GM12878 (cell line): ENCODE measurements at regions not wholly inside any gene's neighbourhood (a gene's known extent, or its start where the extent isn't known, plus 50 kb on each side); places are given as distances from the start of the nearest gene placed in this dataset.

ENCODE experiments used
- ATAC-seq: fragments of 200-7000 bp; cut with Tn5 transposase; 3 replicates; pipeline ENCODE4 v1.9.1; 2020; ENCODE audit warnings: mild to moderate bottlenecking, moderate library complexity
- BruUV-seq: library from RNA; stranded (reverse); fragments of 400-500 nt; replicated peaks from 2 replicates; lab custom pipeline; 2021; lab: Mats Ljungman, UMichigan
- CTCF ChIA-PET: fragments of 300-600 bp; sonication (Branson Sonifier 250); formaldehyde crosslinking; extraction: SDS; loops from one replicate; lab custom pipeline; 2021; ENCODE audit warnings: inconsistent platforms; lab: Yijun Ruan, JAX
- POLR2A ChIA-PET: fragments of 350-600 bp; formaldehyde crosslinking; extraction: SDS; loops from one replicate; lab custom pipeline; 2021; ENCODE audit warnings: inconsistent platforms; lab: Charles Lee
- RAD21 ChIA-PET: fragments of 300-600 bp; sonication (Branson Sonifier 250); formaldehyde crosslinking; loops from one replicate; lab custom pipeline; 2023; ENCODE audit warnings: antibody characterized with exemption; ENCODE audit not compliant: unreplicated experiment; lab: Charles Lee
- SMC1A ChIA-PET: fragments of 300-600 bp; sonication (Branson Sonifier 250); formaldehyde crosslinking; loops from one replicate; lab custom pipeline; 2023; ENCODE audit not compliant: unreplicated experiment, uncharacterized antibody; lab: Charles Lee
- DNase-seq: peaks from one replicate; pipeline ENCODE4 v3.0.0-alpha.2; 2011; ENCODE audit warnings: low read depth, low spot score
- FAIRE-seq: peaks from 3 replicates; lab custom pipeline; 2011; peaks lifted over from hg19 to GRCh38; lab: Jason Lieb, UNC
- H2AFZ ChIP-seq: 2 replicates; pipeline ENCODE4 v1.6.0; 2011; ENCODE audit warnings: low read depth, low read length, control low read depth; ENCODE audit not compliant: control insufficient read depth
- H3K27ac ChIP-seq: 2 replicates; pipeline ENCODE4 v1.5.1; 2011; ENCODE audit warnings: control low read depth; ENCODE audit not compliant: control insufficient read depth, insufficient read depth
- H3K27me3 ChIP-seq, 2 experiments: replicated peaks in 1 of 2; 2 replicates each; pipeline versions ENCODE4 v1.6.0 to v1.6.1; 2011; ENCODE audit warnings: low read length in 1 of 2; ENCODE audit not compliant: control insufficient read depth in 2 of 2, insufficient read depth in 2 of 2
- H3K36me3 ChIP-seq, 2 experiments: 2 replicates each; pipeline ENCODE4 v1.5.1; 2011; ENCODE audit warnings: low read length in 1 of 2; ENCODE audit not compliant: control insufficient read depth in 2 of 2, insufficient read depth in 2 of 2
- H3K4me1 ChIP-seq: 2 replicates; pipeline ENCODE4 v1.6.1; 2011; ENCODE audit warnings: mild to moderate bottlenecking, low read length, moderate library complexity, mixed read lengths; ENCODE audit not compliant: control insufficient read depth, insufficient read depth
- H3K4me2 ChIP-seq: 2 replicates; pipeline ENCODE4 v1.6.0; 2011; ENCODE audit warnings: control low read depth; ENCODE audit not compliant: control insufficient read depth, insufficient read depth
- H3K4me3 ChIP-seq: fragments of 200-600 bp; sonication (generic); 2 replicates; pipeline ENCODE4 v1.5.1; 2016
- H3K79me2 ChIP-seq: 2 replicates; pipeline ENCODE4 v1.6.0; 2011; ENCODE audit warnings: low read length; ENCODE audit not compliant: control insufficient read depth, insufficient read depth
- H3K9ac ChIP-seq: 2 replicates; pipeline ENCODE4 v1.8.0; 2011; ENCODE audit warnings: low read length, control low read depth, mixed read lengths; ENCODE audit not compliant: control insufficient read depth, insufficient read depth
- H3K9me3 ChIP-seq: replicated peaks from 3 replicates; pipeline ENCODE4 v1.5.1; 2011; ENCODE audit warnings: mild to moderate bottlenecking, low read length; ENCODE audit not compliant: control insufficient read depth, insufficient read depth
- H4K20me1 ChIP-seq: 2 replicates; pipeline ENCODE4 v1.6.0; 2011; ENCODE audit not compliant: control insufficient read depth, insufficient read depth
- CREM ChIP-seq: IDR thresholded peaks from 2 replicates; pipeline ENCODE4 v1.6.1; 2014; ENCODE audit warnings: antibody characterized with exemption, low read depth
- CUX1 ChIP-seq: IDR thresholded peaks from 2 replicates; pipeline ENCODE4 v1.6.1; 2012; ENCODE audit warnings: improper control_type of control experiment, low read depth, low read length; ENCODE audit not compliant: insufficient replicate concordance
- FOS ChIP-seq: IDR thresholded peaks from 3 replicates; pipeline ENCODE4 v1.6.1; 2011; ENCODE audit warnings: borderline replicate concordance; ENCODE audit not compliant: insufficient read length; ENCODE audit errors: extremely low read depth
- MAX ChIP-seq: IDR thresholded peaks from 2 replicates; pipeline ENCODE4 v1.6.1; 2012; ENCODE audit warnings: low read depth, low read length, improper control_type of control experiment
- NKRF ChIP-seq: fragments of 450-650 bp; conservative IDR thresholded peaks from 2 replicates; pipeline ENCODE4 v1.6.1; 2017; ENCODE audit warnings: mild to moderate bottlenecking, moderate library complexity
- POLR2A ChIP-seq: IDR thresholded peaks from 2 replicates; pipeline ENCODE4 v1.6.1; 2011; ENCODE audit warnings: low read depth, mild to moderate bottlenecking, low read length
- SIN3A ChIP-seq: IDR thresholded peaks from 2 replicates; pipeline ENCODE4 v1.6.1; 2012; ENCODE audit warnings: low read depth, low read length, improper control_type of control experiment
- STAT3 ChIP-seq: IDR thresholded peaks from 2 replicates; pipeline ENCODE4 v1.6.1; 2011; ENCODE audit warnings: low read depth, low read length, improper control_type of control experiment
- TCF12 ChIP-seq: IDR thresholded peaks from 2 replicates; pipeline ENCODE4 v1.6.1; 2011; ENCODE audit warnings: low read depth, mild to moderate bottlenecking, low read length
- ZNF687 ChIP-seq: fragments of 450-650 bp; IDR thresholded peaks from 2 replicates; pipeline ENCODE4 v1.6.1; 2017; ENCODE audit warnings: mild to moderate bottlenecking, moderate library complexity
- ZZZ3 ChIP-seq: IDR thresholded peaks from 2 replicates; pipeline ENCODE4 v1.6.1; 2011; ENCODE audit warnings: low read depth; ENCODE audit not compliant: control insufficient read depth, insufficient read length
- WGBS: methylation state at CpG from one replicate; pipeline ENCODE4 v1.1.6; 2016; ENCODE audit warnings: low lambda C conversion rate; ENCODE audit not compliant: insufficient replicate concordance, insufficient coverage; ENCODE audit errors: missing lambda C conversion rate; 5-methylcytosine and 5-hydroxymethylcytosine counted together
- in situ Hi-C: fragments of 300-500 bp; cut with MboI; formaldehyde crosslinking; loops from 9 replicates; pipeline ENCODE4 v1.14.3; 2018; ENCODE audit warnings: mixed read lengths
- intact Hi-C: fragments of 100-400 bp; cut with micrococcal nuclease; formaldehyde crosslinking; loops from one replicate; pipeline ENCODE4 v1.14.2; 2022; ENCODE audit not compliant: unreplicated experiment

- no peak for TF ChIP-seq NKRF
- no peak for TF ChIP-seq ZZZ3
Measured at GRCh38 chr10:20396205-20396604, 500.9 kb downstream of the NEBL start (continued).

- BruUV-seq: no TSS peak
- RAD21 ChIA-PET: no interaction called here
- 2% methylated on average over 3 of the region's 3 CpGs for WGBS
- no peak for TF ChIP-seq ZNF687
- no peak for TF ChIP-seq TCF12
- TF ChIP-seq MAX: no peak
- no peak for TF ChIP-seq FOS
- no peak for TF ChIP-seq POLR2A
- no peak for TF ChIP-seq CREM
- no peak for TF ChIP-seq CUX1
- TF ChIP-seq SIN3A: no peak
- no peak for TF ChIP-seq STAT3
Measured at GRCh38 chr10:20391629-20392028, 505.5 kb downstream of the NEBL start.

More at GRCh38 chr10:20391629-20392028, 505.5 kb downstream of the NEBL start:
- POLR2A ChIA-PET: no interaction called here
- no peaks in the 10 kb centered on the region for H3K27me3 ChIP-seq
- no peak overlapping the region for H3K4me3 ChIP-seq
- no peaks in the 10 kb centered on the region for H3K79me2 ChIP-seq
- no peaks in the 10 kb centered on the region for H3K9me3 ChIP-seq
- CTCF ChIA-PET: no interaction called here
- no peaks in the 10 kb centered on the region for H3K4me1 ChIP-seq
- H3K36me3 ChIP-seq: no peaks in the 10 kb centered on the region
- H4K20me1 ChIP-seq: no peaks in the 10 kb centered on the region
- in situ Hi-C loops: no loop called here
- ATAC-seq (no peak), DNase-seq (no peak), FAIRE-seq (no peak)
- H3K9ac ChIP-seq: no peak overlapping the region
- intact Hi-C loops: no loop called here
- no peak overlapping the region for H3K27ac ChIP-seq
- SMC1A ChIA-PET: no interaction called here
- no peak overlapping the region for H3K4me2 ChIP-seq
- no peak overlapping the region for H2AFZ ChIP-seq
